Prostate gland (tissue), 2 donors: ENCODE measurements at regions not wholly inside any gene's neighbourhood (a gene's known extent, or its start where the extent isn't known, plus 50 kb on each side); places are given as distances from the start of the nearest gene placed in this dataset.

Source experiments
- DNase-seq: peaks from one replicate; pipeline ENCODE4 v3.0.0-alpha.2; 2019; ENCODE audit warnings: low spot score
- H3K27ac ChIP-seq, 2 donors: fragments of 200-600 bp; sonication (generic); 2 replicates each; pipeline ENCODE4 v1.5.1; 2017 to 2019
- H3K27me3 ChIP-seq: fragments of 200-600 bp; sonication (generic); replicated peaks from 2 replicates; pipeline ENCODE4 v1.5.1; 2019; ENCODE audit not compliant: insufficient read depth
- H3K36me3 ChIP-seq, 2 donors: fragments of 200-600 bp; sonication (generic); 1 replicate in 1 of 2; 2 replicates in 1 of 2; pipeline versions ENCODE4 v1.5.1 to v1.8.1; 2017 to 2019
- H3K4me1 ChIP-seq: fragments of 200-600 bp; sonication (generic); replicated peaks from 2 replicates; pipeline ENCODE4 v1.5.1; 2019
- H3K4me3 ChIP-seq, 2 donors: fragments of 200-600 bp; sonication (generic); 2 replicates each; pipeline ENCODE4 v1.5.1; 2017 to 2019
- H3K9me3 ChIP-seq: fragments of 200-600 bp; sonication (generic); 2 replicates; pipeline ENCODE4 v1.5.1; 2017
- CTCF ChIP-seq, 4 experiments: fragments of 200-600 bp in 2 of 4; fragments of 450-650 bp in 2 of 4; sonication (generic) in 2 of 4; IDR thresholded peaks; 1 replicate in 3 of 4; 2 replicates in 1 of 4; pipeline ENCODE4 v1.5.1; 2016 to 2019; ENCODE audit warnings: antibody characterized with exemption in 4 of 4, mild to moderate bottlenecking in 2 of 4, moderate library complexity in 2 of 4
- POLR2A ChIP-seq: fragments of 450-650 bp; IDR thresholded peaks from one replicate; pipeline ENCODE4 v1.6.1; 2016; ENCODE audit warnings: antibody characterized with exemption, mild to moderate bottlenecking
- POLR2AphosphoS5 ChIP-seq: sonication (generic); formaldehyde crosslinking; IDR thresholded peaks from one replicate; pipeline ENCODE4 v1.6.1; 2017; ENCODE audit warnings: antibody characterized with exemption
- WGBS: methylation state at CpG from one replicate; pipeline ENCODE4 v1.1.5; 2018; 5-methylcytosine and 5-hydroxymethylcytosine counted together
- intact Hi-C: fragments of 100-400 bp; cut with DNase I; formaldehyde crosslinking; loops from one replicate; pipeline ENCODE4 v1.14.2; 2022

GRCh38 chr18:4994710-4995109, 202.3 kb downstream of the AKAIN1 start:
- Histone ChIP-seq H3K9me3 (no peaks in the 10 kb centered on the region), H3K27ac (no peak overlapping the region), H3K4me1 (no peaks in the 10 kb centered on the region), H3K27me3 (no peaks in the 10 kb centered on the region), H3K36me3 (no peaks in the 10 kb centered on the region), H3K4me3 (no peak overlapping the region)
- no peak for DNase-seq
- TF ChIP-seq POLR2A (no peak), CTCF (IDR thresholded peaks at IDR 0.05) (no peak), POLR2AphosphoS5 (no peak)
- WGBS: 93% methylated on average over 3 of the region's 3 CpGs
- intact Hi-C loops: no loop called here

- intact Hi-C loops: no loop called here
- Histone ChIP-seq H3K27me3 (no peaks in the 10 kb centered on the region), H3K4me1 (no peaks in the 10 kb centered on the region), H3K27ac (no peak overlapping the region), H3K4me3 (no peak overlapping the region), H3K36me3 (no peaks in the 10 kb centered on the region), H3K9me3 (no peaks in the 10 kb centered on the region)
- DNase-seq: no peak
- TF ChIP-seq POLR2AphosphoS5 (no peak), CTCF (IDR thresholded peaks at IDR 0.05) (no peak), POLR2A (no peak)
- 65% methylated on average over 10 of the region's 10 CpGs for WGBS
These were observed 209.3 kb downstream of the AKAIN1 start for GRCh38 chr18:4987452-4988405.

- WGBS: 78% methylated on average over 6 of the region's 6 CpGs
- DNase-seq: no peak
- Histone ChIP-seq H3K36me3 (no peaks in the 10 kb centered on the region), H3K4me1 (no peaks in the 10 kb centered on the region), H3K4me3 (no peak overlapping the region), H3K27me3 (no peaks in the 10 kb centered on the region), H3K27ac (no peak overlapping the region), H3K9me3 (no peaks in the 10 kb centered on the region)
- intact Hi-C loops: no loop called here
- no peak for TF ChIP-seq CTCF (IDR thresholded peaks at IDR 0.05)
- TF ChIP-seq POLR2AphosphoS5: no peak
- no peak for TF ChIP-seq POLR2A
These were observed 210.4 kb downstream of the AKAIN1 start for GRCh38 chr18:4986677-4987076.

GRCh38 chr18:4986066-4986465, 211.0 kb downstream of the AKAIN1 start:
- no peaks in the 10 kb centered on the region for H3K4me1 ChIP-seq
- intact Hi-C loops: no loop called here
- DNase-seq: no peak
- no peak overlapping the region for H3K4me3 ChIP-seq
- no peak for TF ChIP-seq POLR2A
- no peak for TF ChIP-seq CTCF (IDR thresholded peaks at IDR 0.05)
- TF ChIP-seq POLR2AphosphoS5: no peak
- H3K36me3 ChIP-seq: no peaks in the 10 kb centered on the region
- no peak overlapping the region for H3K27ac ChIP-seq
- no peaks in the 10 kb centered on the region for H3K9me3 ChIP-seq
- no peaks in the 10 kb centered on the region for H3K27me3 ChIP-seq
